WTC11 (cell line): ENCODE measurements at regions not wholly inside any gene's neighbourhood (a gene's known extent, or its start where the extent isn't known, plus 50 kb on each side); places are given as distances from the start of the nearest gene placed in this dataset.

Experiments
- ATAC-seq: fragments of 200-7000 bp; cut with Tn5 transposase; 2 replicates; pipeline ENCODE4 v1.10.0; 2021; ENCODE audit warnings: mild to moderate bottlenecking, moderate library complexity
- CTCF ChIA-PET: fragments of 300-600 bp; sonication (Branson Sonifier 250); formaldehyde crosslinking; loops from one replicate; lab custom pipeline; 2021; ENCODE audit warnings: antibody characterized with exemption; lab: Charles Lee
- POLR2A ChIA-PET: fragments of 350-600 bp; sonication (Branson Sonifier 250); formaldehyde crosslinking; loops from one replicate; lab custom pipeline; 2021; ENCODE audit warnings: antibody characterized with exemption; lab: Charles Lee
- DNase-seq: peaks from one replicate; pipeline ENCODE4 v3.0.0; 2021; ENCODE audit warnings: low spot score
- H3K27ac Mint-ChIP-seq: 2 replicates; pipeline ENCODE4 v1.8.0; 2021; ENCODE audit warnings: mixed read lengths
- H3K27me3 Mint-ChIP-seq: 2 replicates; pipeline ENCODE4 v1.8.0; 2021; ENCODE audit warnings: low read depth, mild to moderate bottlenecking, moderate library complexity, mixed read lengths
- H3K36me3 Mint-ChIP-seq: 2 replicates; pipeline ENCODE4 v1.8.0; 2021; ENCODE audit warnings: mixed read lengths
- H3K4me1 Mint-ChIP-seq: 2 replicates; pipeline ENCODE4 v1.8.0; 2022; ENCODE audit warnings: mixed read lengths
- H3K4me3 Mint-ChIP-seq: 2 replicates; pipeline ENCODE4 v1.8.0; 2021; ENCODE audit warnings: mild to moderate bottlenecking, moderate library complexity, mixed read lengths
- H3K9me3 Mint-ChIP-seq: 2 replicates; pipeline ENCODE4 v1.8.0; 2021; ENCODE audit warnings: mixed read lengths
- ATF3 ChIP-seq: sonication (generic); formaldehyde crosslinking; conservative IDR thresholded peaks from 2 replicates; pipeline ENCODE4 v1.8.1; 2022; ENCODE audit warnings: mild to moderate bottlenecking, missing genetic modification reagents
- ATF6 ChIP-seq: sonication (generic); formaldehyde crosslinking; IDR thresholded peaks from 2 replicates; pipeline ENCODE4 v1.8.1; 2023; ENCODE audit warnings: mild to moderate bottlenecking, missing genetic modification reagents
- CREB1 ChIP-seq: sonication (generic); formaldehyde crosslinking; IDR thresholded peaks from 2 replicates; pipeline ENCODE4 v1.8.0; 2023; ENCODE audit warnings: mild to moderate bottlenecking, missing genetic modification reagents
- CREM ChIP-seq: sonication (generic); formaldehyde crosslinking; IDR thresholded peaks from 2 replicates; pipeline ENCODE4 v1.8.1; 2022; ENCODE audit warnings: mild to moderate bottlenecking, missing genetic modification reagents, moderate library complexity
- E2F1 ChIP-seq: sonication (generic); formaldehyde crosslinking; IDR thresholded peaks from 2 replicates; pipeline ENCODE4 v1.8.0; 2022; ENCODE audit warnings: mild to moderate bottlenecking, missing genetic modification reagents
- E2F4 ChIP-seq: sonication (generic); formaldehyde crosslinking; IDR thresholded peaks from 2 replicates; pipeline ENCODE4 v1.8.1; 2022; ENCODE audit warnings: low read depth, mild to moderate bottlenecking, moderate library complexity, missing genetic modification reagents, borderline replicate concordance
- E2F5 ChIP-seq: sonication (generic); formaldehyde crosslinking; IDR thresholded peaks from 2 replicates; pipeline ENCODE4 v1.8.1; 2022; ENCODE audit warnings: mild to moderate bottlenecking, moderate library complexity, missing genetic modification reagents
- GTF2I ChIP-seq: fragments of 250-450 bp; sonication (Bioruptor Pico); conservative IDR thresholded peaks from 2 replicates; pipeline ENCODE4 v1.4.0; 2021; ENCODE audit warnings: mild to moderate bottlenecking
- JAZF1 ChIP-seq: fragments of 250-450 bp; sonication (Bioruptor Pico); IDR thresholded peaks from 2 replicates; pipeline ENCODE4 v1.9.0; 2021; ENCODE audit warnings: moderate library complexity, mild to moderate bottlenecking, inconsistent platforms
- KAT7 ChIP-seq: sonication (generic); formaldehyde crosslinking; IDR thresholded peaks from 2 replicates; pipeline ENCODE4 v1.8.1; 2023; ENCODE audit warnings: missing genetic modification reagents, mild to moderate bottlenecking, borderline replicate concordance
- MLX ChIP-seq: sonication (generic); formaldehyde crosslinking; IDR thresholded peaks from 2 replicates; pipeline ENCODE4 v1.8.1; 2023; ENCODE audit warnings: mild to moderate bottlenecking, missing genetic modification reagents, moderate library complexity
- MYBL2 ChIP-seq: sonication (generic); formaldehyde crosslinking; IDR thresholded peaks from 2 replicates; pipeline ENCODE4 v1.8.1; 2023; ENCODE audit warnings: mild to moderate bottlenecking, moderate library complexity, missing genetic modification reagents
- NFATC4 ChIP-seq: fragments of 250-450 bp; sonication (Bioruptor Pico); IDR thresholded peaks from 2 replicates; pipeline ENCODE4 v1.9.0; 2021; ENCODE audit warnings: mild to moderate bottlenecking
- NFE2L1 ChIP-seq: sonication (generic); formaldehyde crosslinking; IDR thresholded peaks from 2 replicates; pipeline ENCODE4 v1.8.1; 2023; ENCODE audit warnings: missing genetic modification reagents
- PREB ChIP-seq: sonication (generic); formaldehyde crosslinking; IDR thresholded peaks from 2 replicates; pipeline ENCODE4 v1.8.1; 2022; ENCODE audit warnings: mild to moderate bottlenecking, missing genetic modification reagents, moderate library complexity, borderline replicate concordance
- PRRX2 ChIP-seq: fragments of 250-450 bp; sonication (Bioruptor Pico); IDR thresholded peaks from 2 replicates; pipeline ENCODE4 v1.8.0; 2021; ENCODE audit warnings: mild to moderate bottlenecking
- RELA ChIP-seq: sonication (generic); formaldehyde crosslinking; IDR thresholded peaks from 2 replicates; pipeline ENCODE4 v1.8.1; 2022; ENCODE audit warnings: missing genetic modification reagents, mild to moderate bottlenecking, borderline replicate concordance
- SMAD3 ChIP-seq: sonication (generic); formaldehyde crosslinking; IDR thresholded peaks from 2 replicates; pipeline ENCODE4 v1.8.0; 2022; ENCODE audit warnings: missing genetic modification reagents, mild to moderate bottlenecking, borderline replicate concordance
- SP1 ChIP-seq: sonication (generic); formaldehyde crosslinking; conservative IDR thresholded peaks from 2 replicates; pipeline ENCODE4 v1.8.1; 2022; ENCODE audit warnings: missing genetic modification reagents
- TEAD4 ChIP-seq: sonication (generic); formaldehyde crosslinking; IDR thresholded peaks from 2 replicates; pipeline ENCODE4 v1.8.0; 2022; ENCODE audit warnings: mild to moderate bottlenecking, missing genetic modification reagents
- ZNF138 ChIP-seq: sonication (generic); formaldehyde crosslinking; conservative IDR thresholded peaks from 2 replicates; pipeline ENCODE4 v1.8.1; 2022; ENCODE audit warnings: mild to moderate bottlenecking, moderate library complexity, missing genetic modification reagents
- ZNF396 ChIP-seq: fragments of 250-450 bp; sonication (Bioruptor Pico); IDR thresholded peaks from 2 replicates; pipeline ENCODE4 v1.8.0; 2021; ENCODE audit warnings: mild to moderate bottlenecking, moderate library complexity, borderline replicate concordance
- ZNF425 ChIP-seq: fragments of 250-450 bp; sonication (Bioruptor Pico); conservative IDR thresholded peaks from 2 replicates; pipeline ENCODE4 v1.9.0; 2021; ENCODE audit warnings: mild to moderate bottlenecking

GRCh38 chr6:106778943-106779342 lies 149.6 kb downstream of the QRSL1 start:
- DNase-seq (no peak), ATAC-seq (no peak)
- Mint-ChIP-seq H3K36me3 (peaks cover 36% of the 10 kb centered on the region), H3K4me3 (no peak overlapping the region), H3K9me3 (peaks cover 49% of the 10 kb centered on the region), H3K4me1 (peaks cover 20% of the 10 kb centered on the region), H3K27me3 (peaks cover 4% of the 10 kb centered on the region), H3K27ac (no peak overlapping the region)
- TF ChIP-seq GTF2I (CRISPR knock-in tag) (no peak), MYBL2 (CRISPR knock-in tag) (no peak), E2F4 (no peak), SMAD3 (CRISPR knock-in tag) (no peak), PRRX2 (CRISPR knock-in tag) (no peak), ZNF425 (CRISPR knock-in tag) (no peak), TEAD4 (CRISPR knock-in tag) (no peak), JAZF1 (CRISPR knock-in tag) (no peak), CREB1 (no peak), ATF6 (no peak), SP1 (CRISPR knock-in tag) (no peak), NFATC4 (no peak), CREM (CRISPR knock-in tag) (no peak), E2F1 (CRISPR knock-in tag) (no peak), MLX (CRISPR knock-in tag) (no peak), ZNF138 (CRISPR knock-in tag) (no peak), ATF3 (CRISPR knock-in tag) (no peak)
- POLR2A ChIA-PET: no interaction called here
- CTCF ChIA-PET: no interaction called here

- ChIA-PET CTCF (interaction anchor here (1.1 kb wide), 1 partner anchor 223 kb away, joined by 3 read pairs; no protein-coding TSS in a partner anchor), POLR2A (no interaction called here)
- no peak for ATAC-seq
- DNase-seq: no peak
- H3K9me3 Mint-ChIP-seq: peaks cover 35% of the 10 kb centered on the region
- H3K4me1 Mint-ChIP-seq: peaks cover 14% of the 10 kb centered on the region
- 0 out of 2 replicates have a peak overlapping the region, but pooled peaks have one; percentile 73 for H3K27ac Mint-ChIP-seq
- peaks cover 25% of the 10 kb centered on the region for H3K36me3 Mint-ChIP-seq
- H3K4me3 Mint-ChIP-seq: no peak overlapping the region
- no peaks in the 10 kb centered on the region; the same call in 1 of the 2 replicates for H3K27me3 Mint-ChIP-seq
- TF ChIP-seq PREB (no peak), NFE2L1 (CRISPR knock-in tag) (no peak), PRRX2 (CRISPR knock-in tag) (no peak), E2F5 (CRISPR knock-in tag) (no peak), KAT7 (no peak), RELA (CRISPR knock-in tag) (no peak), ATF6 (no peak), ATF3 (CRISPR knock-in tag) (no peak), ZNF396 (CRISPR knock-in tag) (no peak)
Measured at GRCh38 chr6:106773996-106774629, 144.7 kb downstream of the QRSL1 start.
